ENCODE measurements at regions not wholly inside any gene's neighbourhood (a gene's known extent, or its start where the extent isn't known, plus 50 kb on each side); places are given as distances from the start of the nearest gene placed in this dataset.

- TF ChIP-seq CTCF (IDR thresholded peaks at IDR 0.05; ENCODE audit: low read depth, low read length) (no peak), EZH2phosphoT487 (IDR thresholded peaks at IDR 0.05; ENCODE audit: low read depth) (no peak)
These were observed 247.9 kb downstream of the PRELID2 start for GRCh38 chr5:145587308-145587672.
